Forelimb muscle (tissue), 1 donor: ENCODE measurements at regions not wholly inside any gene's neighbourhood (a gene's known extent, or its start where the extent isn't known, plus 50 kb on each side); places are given as distances from the start of the nearest gene placed in this dataset.

Experiments
- DNase-seq: peaks from one replicate; pipeline ENCODE4 v3.0.0-alpha.2; 2013; ENCODE audit warnings: low read depth

DNA sequence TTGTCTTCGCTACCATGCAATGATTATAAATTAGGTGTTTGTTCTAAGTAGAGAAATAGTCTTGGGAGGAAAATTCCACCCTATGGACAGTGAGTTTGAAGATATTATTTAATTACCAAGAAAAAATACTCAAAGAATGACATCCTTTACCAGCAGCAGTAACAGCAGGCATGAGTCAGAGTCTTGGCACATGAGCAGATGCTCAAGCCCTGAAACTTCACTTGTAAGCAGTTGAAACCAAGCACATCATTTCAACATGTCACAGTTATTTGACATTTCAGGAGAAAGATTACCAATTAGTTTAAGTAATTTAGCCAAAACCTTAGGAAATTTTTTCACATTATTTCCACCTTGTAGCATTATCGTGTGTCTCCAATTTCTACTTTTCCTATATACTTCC is 99.2 kb downstream of the C12orf50 start:
- no peak for DNase-seq

DNA sequence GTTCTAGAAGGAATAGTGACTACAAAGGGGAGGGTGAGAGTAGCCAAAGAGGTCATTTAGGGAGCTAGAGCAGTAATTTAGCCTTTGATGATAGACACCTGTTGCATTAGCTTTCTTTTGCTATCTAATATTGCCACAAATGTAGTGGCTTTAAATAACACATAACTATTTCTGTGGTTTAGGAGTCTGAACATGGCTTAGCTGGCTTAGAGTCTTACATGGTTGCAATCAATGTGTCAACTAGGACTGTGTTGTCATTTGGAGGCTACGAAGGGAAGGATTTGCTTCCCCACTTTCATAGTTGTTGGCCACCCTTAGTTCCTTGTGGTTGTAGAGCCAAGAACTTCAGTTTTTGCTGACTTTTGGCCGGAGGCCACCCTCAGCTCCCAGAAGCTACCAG is 99.9 kb downstream of the C12orf50 start:
- no peak for DNase-seq

DNA sequence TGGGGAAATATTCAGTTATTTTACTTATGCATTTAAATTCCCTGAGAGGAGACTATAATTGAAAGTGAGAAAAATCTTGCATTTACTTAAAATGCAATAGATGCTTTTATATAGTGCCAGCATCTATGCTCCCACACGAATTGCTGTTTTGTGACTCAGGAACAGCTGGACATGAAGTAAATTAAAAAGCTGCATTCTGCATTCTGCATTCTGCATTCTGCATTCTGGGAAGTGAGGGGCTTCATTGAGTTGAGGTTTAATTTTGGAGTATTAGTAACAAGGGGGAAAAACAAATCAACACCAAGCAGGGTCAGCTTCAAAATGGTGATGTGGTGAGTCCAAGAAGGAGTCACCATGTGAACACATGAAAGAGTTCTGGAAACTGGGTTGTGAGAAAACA is 101.2 kb downstream of the C12orf50 start:
- DNase-seq: no peak

DNA sequence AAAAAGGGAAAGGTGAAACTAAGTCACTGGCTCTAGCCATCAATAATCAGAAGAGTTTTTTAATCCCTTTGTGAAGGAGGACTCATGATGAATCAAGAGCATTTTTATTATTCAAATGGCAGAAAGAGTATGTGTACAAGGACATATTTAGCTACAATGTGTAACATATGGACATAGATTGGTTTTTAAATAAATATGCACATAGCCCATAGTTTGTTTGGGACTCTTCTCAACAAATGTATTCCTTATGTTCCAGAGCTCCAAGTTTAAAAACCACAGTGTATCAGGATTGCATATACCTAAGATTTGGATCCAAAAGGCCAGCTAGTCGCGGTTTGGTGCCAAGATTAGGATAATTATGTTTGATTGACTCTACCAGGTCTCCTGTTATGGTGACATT is 104.2 kb downstream of the C12orf50 start:
- no peak for DNase-seq

DNA sequence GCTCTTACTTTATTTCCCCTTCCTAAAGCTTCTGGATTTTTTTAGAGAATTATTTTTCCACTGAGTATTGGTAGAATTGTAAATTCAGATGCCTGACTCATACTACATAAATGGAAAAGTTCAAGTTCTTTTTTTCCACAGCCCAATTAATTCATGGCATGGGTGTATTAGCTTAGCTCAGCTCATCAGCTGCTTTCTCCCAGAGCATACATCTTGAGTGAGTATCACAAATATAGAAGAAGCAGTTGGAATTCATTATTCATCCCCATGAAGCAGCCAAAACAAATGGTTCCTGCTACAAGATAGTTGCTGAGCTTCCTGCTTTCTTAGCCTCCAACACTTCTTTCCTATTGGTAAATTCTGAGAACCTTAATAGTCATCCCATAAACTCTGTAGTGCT is 105.1 kb downstream of the C12orf50 start:
- DNase-seq: no peak

DNA sequence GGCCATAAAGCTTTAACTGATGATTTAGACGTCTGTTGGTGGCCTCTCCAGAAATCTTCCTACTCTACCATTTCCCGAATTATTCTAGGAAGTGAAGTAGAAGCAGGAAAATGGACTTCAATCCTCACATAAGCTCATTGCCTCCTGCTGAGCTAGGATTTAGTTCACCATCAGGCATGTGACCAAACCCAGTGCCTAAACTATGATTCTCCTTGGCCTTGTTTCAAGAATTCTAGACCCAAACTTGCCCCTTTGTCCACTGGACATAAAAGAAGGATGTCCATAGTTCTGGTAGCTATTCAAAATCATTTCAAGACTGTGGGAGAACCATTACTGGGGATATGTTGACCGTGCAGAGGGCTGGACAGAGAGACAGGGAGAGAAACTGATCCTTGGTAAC is 105.8 kb downstream of the C12orf50 start:
- DNase-seq: no peak

DNA sequence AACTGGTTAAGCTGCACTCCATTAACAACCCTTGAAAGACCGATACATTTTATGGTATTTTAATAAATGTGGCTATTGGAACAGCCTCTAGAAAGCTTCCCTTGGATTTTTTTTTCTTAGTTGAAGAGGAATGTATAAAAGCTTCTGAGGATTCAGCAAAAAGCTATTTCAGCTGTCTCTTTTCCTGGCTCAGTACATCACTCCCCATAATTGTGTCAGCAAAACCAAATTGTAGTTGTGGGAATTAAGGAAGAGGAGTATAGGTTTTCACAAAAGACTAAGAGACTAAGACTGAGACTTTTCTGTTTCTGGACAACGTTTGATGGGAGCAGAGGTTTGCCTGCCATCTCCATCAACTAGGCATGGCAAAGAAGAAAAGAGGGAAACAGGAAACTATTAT is 106.5 kb downstream of the C12orf50 start:
- DNase-seq: no peak

DNA sequence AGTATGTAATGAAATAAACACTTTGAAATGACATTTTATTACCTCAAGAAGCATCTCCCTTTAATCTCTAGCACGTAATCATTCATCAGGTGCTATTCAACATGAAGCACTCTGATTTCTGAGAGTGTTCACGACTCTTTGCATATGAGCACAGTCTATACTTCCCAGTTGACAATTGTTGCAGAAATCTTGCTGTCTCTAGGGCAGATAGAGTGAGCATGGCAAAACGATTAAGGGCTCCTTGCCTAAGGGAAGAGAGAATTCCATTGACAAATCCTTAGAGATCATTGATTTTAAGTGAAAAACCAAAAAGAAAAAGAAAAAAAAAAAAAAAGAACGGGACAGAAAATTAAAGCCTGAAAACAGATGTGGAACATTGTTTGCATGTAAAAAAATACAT is 107.6 kb downstream of the C12orf50 start:
- DNase-seq: no peak

DNA sequence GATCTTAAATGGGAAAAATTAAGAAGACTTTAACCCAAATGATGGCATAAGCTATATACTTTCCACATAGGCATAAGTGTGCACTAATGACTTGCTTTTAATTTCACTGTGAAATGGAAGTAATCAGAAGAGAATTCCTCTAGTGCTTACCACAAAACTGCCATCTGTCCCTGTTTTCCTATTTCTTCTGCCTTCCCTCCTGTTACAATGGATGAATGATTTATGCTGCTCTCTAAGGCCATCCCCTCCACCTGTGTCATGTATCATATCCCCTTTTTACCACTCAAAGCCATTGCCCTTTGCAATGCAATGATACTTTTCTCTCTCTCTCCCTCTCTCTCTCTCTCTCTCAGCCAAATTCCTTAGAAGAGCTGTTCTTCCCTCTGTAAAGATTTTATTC is 109.1 kb downstream of the C12orf50 start:
- no peak for DNase-seq

DNA sequence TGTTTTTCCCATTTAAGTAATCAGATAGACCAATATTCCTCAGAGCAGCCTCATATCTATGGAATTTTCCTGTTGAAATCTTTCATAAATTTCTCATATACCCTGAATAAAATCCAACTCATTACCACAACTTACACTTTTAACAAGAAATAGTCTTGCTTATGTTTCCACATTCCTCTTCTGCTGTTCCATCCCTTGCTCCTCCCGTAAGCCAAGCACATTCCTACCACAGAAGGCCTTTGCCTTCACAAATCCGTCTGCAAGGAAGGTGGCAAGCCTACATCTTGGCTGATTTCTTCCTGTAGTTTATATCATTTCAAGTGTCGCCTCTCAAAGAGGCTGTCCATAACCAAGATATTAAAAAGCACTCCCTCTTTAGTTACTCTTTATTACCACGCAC is 127.7 kb downstream of the C12orf50 start:
- DNase-seq: no peak

DNA sequence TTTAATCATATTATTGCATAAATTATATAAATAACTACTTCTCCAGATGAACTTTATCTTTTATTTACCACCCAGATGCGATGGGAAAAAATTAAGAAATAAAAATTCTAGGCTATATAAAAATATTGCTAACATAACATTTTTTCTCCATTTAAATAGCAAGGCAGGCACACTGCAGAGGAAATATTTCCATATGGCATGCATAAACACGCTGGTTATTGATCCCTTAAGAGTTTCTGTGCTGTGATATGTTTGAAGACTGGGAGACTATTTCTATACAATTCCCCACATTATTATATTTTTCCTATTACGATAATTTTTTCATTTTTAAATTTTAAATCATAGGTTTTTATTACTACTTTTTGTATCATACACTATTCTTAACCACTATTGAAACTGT is 131.5 kb downstream of the C12orf50 start:
- DNase-seq: no peak

DNA sequence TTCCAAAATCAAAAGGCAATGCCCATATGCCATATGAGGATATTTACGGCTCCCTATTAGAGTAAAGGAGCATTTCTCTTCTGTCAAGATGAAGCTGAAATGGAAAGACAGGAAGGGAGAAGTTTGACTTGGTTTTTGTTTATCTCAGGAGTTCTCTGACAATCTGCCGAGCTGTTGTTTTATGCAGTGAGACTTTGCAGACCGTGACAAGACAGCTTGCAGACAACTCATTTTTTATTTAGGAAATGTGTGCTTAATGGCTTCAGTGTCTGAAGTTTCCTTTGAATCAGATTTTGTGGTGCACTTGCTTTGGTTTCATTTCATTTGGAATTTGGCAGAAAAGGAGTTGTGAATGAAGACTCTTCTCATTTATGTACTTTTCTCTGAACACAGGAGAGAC is 145.4 kb downstream of the C12orf50 start:
- no peak for DNase-seq

DNA sequence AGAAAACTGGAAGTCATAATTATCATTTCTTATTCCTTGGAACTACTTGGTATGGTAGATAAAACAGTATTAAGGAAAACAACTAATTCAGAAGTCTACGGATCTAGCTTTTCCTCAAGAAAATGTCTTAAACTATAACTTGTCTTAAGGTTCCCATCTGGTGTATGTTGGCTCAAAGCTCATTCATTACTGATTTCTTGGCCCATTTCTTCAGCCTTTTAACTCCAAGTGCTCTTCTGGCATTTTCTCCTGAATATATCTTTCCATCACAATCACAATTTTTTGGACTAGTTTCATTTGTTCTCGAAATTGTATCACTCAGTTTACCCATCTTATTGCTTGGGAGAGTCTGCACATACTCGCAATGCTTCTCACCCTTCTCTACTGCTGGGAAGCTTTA is 150.1 kb downstream of the C12orf50 start:
- DNase-seq: no peak

DNA sequence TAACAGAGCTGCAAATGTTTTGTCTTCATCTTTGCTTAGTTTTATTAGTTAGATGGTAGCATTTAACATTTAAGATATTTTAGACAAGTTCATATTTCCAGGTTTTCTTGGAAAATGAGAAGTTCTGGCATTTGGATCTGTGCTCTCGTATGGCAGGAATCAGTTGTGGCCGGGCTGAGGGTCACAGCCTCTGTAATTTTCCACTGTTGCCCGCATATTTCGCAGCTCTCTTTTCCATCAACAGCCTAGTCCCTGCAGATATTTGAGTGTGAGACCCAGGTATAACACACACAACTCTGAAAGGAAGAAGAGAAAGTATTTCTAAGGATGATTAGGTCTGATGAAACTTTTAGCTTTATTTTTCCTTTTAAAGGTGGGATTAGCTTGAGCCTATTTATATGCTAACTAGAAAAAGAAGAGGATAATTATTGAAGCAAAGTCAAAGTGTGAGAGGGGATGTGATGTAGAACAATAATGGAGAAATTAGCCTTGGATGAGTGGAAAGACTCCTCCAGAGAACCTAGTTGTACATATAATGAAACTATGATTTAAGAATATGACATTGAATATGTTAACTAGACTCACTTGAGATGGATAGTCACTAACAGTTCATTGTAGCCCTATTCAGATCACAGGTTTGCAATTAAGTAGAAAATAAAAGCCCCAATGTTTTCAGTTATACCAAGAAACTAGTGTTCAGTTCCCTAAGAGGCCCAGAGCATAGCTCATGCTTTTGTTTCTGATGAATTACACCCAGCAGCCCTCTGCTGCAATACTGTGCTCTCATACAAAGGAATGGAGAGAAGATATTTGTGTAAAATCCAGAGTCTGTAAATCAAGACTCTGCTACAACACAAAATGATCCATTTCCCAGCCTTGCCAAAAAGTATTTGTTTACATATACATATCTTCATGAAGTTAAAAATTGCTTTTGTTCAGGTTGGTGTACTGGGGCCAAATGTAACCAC is 158.4 kb downstream of the C12orf50 start:
- DNase-seq: no peak

DNA sequence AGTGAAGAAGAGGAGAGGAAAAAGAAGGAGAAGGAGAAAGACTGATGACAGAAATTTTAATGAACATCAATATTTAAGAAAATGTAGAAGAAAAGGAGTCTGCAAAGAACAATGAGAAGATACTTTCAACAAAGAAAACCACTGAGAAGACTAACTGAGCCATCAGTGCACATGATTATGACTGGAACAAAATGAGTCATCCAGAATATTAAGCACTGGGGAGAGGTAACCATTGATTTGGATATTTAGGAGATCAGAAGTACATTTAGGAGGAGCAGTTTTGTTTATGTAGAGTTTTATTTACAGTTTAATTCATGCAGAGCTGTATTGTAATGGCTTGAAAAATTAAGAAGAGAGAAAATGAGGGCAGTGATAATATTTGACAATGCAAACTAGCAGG is 159.1 kb downstream of the C12orf50 start:
- no peak for DNase-seq

DNA sequence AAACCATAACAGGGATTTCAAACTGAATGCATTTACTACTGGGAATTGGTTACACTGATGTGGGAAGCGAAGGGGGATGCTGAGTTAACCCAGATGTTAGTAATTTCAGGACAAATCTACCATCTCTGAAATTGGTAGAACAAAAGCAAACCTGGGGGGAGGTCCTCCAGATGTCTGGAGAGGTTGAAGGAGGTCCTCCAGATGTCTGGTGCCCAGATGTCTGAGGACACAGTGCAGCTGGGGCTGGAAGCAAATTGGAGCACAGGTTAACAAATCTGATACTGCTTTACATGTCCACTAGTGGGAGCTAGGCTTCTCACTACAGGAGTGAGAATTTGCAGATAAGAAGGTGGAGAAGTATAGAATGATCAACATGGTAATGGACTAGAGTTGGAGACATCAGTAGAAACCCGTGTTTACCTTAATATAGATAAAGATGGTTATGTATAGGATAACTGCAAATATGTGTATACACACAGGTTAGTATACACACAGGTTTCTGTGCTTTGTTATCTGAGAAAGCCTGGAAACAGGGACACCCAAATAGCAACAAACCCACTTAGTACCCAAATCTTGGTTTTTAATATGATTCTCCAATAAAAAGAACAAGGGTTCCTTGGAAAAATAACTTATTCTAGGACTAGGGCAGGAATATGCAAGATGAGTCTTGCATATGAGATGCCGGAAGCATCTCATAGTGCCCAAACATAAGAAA is 162.5 kb downstream of the C12orf50 start:
- DNase-seq: peak; percentile 4

DNA sequence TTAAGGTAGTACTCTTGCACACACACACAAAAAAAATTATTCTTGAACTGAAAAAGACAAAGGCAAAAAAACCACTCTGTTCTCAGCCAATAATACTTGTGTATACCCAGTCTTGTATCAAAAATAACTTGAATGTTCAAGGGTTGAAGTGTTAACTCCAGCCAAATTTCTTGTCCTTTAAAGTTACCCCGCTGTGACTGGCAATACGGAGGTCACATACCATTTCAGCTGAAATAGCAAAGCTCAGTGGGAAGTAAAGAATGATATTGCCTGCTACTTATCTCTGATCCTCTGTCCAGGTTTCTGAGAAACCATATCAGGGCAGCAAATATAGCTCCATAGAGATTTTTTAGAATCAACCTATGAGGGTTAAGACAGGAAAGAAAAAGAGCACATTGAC is 167.4 kb downstream of the C12orf50 start:
- no peak for DNase-seq

DNA sequence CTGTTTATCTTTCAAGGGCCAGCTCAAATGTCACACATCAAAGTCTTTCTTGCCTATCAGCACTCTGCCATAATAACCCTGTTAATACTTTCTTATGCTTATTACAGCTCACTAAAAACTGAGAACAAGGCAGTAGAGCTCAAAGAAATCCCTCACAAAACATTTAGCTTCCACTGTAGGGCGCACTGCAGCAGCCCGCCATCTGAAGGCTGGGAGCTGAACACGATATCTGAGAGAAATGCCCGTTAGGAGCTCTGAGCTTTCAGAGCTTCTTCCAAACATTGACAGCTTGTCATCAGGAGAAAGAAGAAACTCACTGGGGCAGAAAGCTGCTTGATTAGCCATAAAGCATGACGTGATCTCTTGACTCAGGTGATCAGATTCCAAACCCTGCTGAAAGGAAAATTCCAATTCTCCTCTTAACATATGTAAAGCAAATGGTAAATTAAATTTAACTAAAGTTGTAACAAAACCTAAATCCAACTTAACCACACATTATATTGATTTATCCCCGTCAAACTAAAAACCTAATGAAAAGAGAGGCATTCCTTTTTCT is 175.7 kb downstream of the C12orf50 start:
- DNase-seq: no peak

DNA sequence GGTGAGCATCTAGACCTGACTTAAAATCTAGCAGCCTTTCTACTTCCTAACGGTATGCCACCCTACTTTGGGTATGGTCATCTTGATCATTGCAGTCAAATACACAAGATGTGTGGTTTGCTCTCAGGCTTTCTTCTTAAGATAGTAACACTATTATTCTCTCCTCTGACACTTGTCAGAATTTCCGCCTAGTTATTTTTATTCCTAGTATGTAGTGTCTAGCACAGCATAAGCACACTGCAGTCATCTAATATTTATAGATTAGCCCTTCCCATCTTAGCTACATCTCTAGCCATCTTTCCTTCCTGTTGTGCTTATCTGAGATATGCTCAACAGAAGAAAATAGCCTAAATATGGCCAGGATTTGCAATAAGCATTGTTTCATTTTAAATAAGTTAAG is 180.1 kb downstream of the C12orf50 start:
- no peak for DNase-seq

DNA sequence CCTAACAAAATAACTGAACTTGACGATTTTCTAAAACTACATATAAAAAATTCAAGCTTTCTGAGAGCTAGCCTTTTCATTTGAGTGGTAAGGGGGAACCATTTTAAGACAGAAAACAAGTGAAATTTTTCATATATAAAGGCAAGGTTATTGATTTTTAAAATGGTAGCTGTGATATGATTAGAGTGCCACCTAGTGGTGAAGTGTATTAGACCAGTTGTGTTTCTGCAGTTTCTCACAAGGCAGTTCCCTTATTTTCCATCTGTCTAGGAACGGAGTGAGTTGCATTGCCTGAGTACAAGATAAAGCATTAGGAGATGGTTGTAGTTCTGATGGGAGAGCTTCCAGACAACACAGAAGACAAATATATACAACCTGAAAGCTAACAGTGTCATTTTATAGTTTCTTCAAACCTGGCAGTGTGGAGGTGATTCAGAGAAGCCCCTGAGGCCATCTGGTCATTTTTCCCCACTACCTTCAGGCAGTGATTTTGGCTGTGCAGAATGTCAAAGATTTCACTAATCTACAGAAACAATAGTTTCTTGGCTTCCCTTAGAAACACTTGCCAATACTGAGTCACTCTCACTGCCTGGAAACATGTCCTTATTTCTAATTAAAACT is 180.8 kb downstream of the C12orf50 start:
- peak; percentile 45 for DNase-seq

DNA sequence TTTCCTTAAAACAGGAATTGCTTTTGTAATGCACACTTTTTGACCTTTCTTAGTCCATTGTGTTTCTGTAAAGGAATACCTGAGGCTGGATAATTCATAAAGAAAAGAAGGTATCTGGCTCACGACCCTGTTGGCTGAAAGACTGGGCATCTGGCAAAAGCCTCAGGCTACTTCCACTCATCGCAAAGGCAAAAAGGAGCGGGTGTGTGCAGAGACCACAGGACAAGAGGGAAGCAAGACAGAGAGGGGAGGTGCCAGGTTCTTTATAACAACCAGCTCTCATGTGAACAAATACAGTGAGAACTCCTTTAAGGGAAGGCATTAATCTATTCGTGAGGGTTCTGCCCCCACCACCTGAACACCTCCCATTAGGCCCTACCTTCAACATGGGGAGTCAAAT is 182.1 kb downstream of the C12orf50 start:
- no peak for DNase-seq

DNA sequence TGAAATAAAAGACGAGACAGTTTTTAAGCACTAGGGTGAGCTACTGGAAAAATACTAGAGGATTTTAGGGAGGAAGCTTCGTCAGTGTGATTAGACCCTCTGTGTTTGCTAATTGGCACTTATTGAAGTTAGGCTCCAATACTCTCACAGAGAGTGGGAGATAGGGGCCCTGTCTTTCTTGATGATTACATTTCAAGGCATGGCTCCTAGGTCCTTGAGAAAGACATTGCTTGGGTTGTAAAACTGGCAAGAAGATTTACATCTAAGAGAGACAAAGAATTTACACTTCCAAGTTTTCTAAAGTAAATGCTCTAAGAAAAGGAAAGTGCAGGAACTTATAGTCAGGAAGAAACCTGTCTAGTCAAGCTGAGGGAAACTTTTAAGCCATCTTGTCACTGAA is 183.2 kb downstream of the C12orf50 start:
- DNase-seq: no peak
